ENCODE measurements at regions not wholly inside any gene's neighbourhood (a gene's known extent, or its start where the extent isn't known, plus 50 kb on each side); places are given as distances from the start of the nearest gene placed in this dataset.

GRCh38 chr14:104361101-104361591 is 218.4 kb upstream of the C14orf180 start:
- no peaks in the 10 kb centered on the region for H3K36me3 Mint-ChIP-seq
- DNase-seq (ENCODE audit: low spot score) (no peak), ATAC-seq (no peak)
- ChIA-PET POLR2A (no interaction called here), CTCF (interaction anchor here (0.6 to 1.0 kb wide), 2 partner anchors 19 kb away, joined by 3 read pairs; no protein-coding TSS in a partner anchor)
- H3K4me1 Mint-ChIP-seq = no peaks in the 10 kb centered on the region
- H3K27me3 Mint-ChIP-seq (ENCODE audit: low read depth) = no peaks in the 10 kb centered on the region
- no peak for TF ChIP-seq MLX (CRISPR knock-in tag; IDR thresholded peaks at IDR 0.05)
- TF ChIP-seq, protein P1, sequence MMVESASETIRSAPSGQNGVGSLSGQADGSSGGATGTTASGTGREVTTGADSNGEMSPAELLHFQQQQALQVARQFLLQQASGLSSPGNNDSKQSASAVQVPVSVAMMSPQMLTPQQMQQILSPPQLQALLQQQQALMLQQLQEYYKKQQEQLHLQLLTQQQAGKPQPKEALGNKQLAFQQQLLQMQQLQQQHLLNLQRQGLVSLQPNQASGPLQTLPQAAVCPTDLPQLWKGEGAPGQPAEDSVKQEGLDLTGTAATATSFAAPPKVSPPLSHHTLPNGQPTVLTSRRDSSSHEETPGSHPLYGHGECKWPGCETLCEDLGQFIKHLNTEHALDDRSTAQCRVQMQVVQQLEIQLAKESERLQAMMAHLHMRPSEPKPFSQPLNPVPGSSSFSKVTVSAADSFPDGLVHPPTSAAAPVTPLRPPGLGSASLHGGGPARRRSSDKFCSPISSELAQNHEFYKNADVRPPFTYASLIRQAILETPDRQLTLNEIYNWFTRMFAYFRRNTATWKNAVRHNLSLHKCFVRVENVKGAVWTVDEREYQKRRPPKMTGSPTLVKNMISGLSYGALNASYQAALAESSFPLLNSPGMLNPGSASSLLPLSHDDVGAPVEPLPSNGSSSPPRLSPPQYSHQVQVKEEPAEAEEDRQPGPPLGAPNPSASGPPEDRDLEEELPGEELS (CRISPR knock-in tag; IDR thresholded peaks at IDR 0.05) = no peak
- TF ChIP-seq SOX15 (CRISPR knock-in tag; IDR thresholded peaks at IDR 0.05) = no peak
- TF ChIP-seq, protein P2, sequence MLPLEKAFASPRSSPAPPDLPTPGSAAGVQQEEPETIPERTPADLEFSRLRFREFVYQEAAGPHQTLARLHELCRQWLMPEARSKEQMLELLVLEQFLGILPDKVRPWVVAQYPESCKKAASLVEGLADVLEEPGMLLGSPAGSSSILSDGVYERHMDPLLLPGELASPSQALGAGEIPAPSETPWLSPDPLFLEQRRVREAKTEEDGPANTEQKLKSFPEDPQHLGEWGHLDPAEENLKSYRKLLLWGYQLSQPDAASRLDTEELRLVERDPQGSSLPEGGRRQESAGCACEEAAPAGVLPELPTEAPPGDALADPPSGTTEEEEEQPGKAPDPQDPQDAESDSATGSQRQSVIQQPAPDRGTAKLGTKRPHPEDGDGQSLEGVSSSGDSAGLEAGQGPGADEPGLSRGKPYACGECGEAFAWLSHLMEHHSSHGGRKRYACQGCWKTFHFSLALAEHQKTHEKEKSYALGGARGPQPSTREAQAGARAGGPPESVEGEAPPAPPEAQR (CRISPR knock-in tag; IDR thresholded peaks at IDR 0.05) = no peak
- no peak for TF ChIP-seq TCF7 (CRISPR knock-in tag; IDR thresholded peaks at IDR 0.05; ENCODE audit: low read depth)
- TF ChIP-seq, protein P3, sequence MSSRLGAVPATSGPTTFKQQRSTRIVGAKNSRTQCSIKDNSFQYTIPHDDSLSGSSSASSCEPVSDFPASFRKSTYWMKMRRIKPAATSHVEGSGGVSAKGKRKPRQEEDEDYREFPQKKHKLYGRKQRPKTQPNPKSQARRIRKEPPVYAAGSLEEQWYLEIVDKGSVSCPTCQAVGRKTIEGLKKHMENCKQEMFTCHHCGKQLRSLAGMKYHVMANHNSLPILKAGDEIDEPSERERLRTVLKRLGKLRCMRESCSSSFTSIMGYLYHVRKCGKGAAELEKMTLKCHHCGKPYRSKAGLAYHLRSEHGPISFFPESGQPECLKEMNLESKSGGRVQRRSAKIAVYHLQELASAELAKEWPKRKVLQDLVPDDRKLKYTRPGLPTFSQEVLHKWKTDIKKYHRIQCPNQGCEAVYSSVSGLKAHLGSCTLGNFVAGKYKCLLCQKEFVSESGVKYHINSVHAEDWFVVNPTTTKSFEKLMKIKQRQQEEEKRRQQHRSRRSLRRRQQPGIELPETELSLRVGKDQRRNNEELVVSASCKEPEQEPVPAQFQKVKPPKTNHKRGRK (CRISPR knock-in tag; IDR thresholded peaks at IDR 0.05; ENCODE audit: borderline replicate concordance) = no peak
- TF ChIP-seq, protein P4, sequence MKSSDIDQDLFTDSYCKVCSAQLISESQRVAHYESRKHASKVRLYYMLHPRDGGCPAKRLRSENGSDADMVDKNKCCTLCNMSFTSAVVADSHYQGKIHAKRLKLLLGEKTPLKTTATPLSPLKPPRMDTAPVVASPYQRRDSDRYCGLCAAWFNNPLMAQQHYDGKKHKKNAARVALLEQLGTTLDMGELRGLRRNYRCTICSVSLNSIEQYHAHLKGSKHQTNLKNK (CRISPR knock-in tag; IDR thresholded peaks at IDR 0.05) = no peak
- TF ChIP-seq, protein P5, sequence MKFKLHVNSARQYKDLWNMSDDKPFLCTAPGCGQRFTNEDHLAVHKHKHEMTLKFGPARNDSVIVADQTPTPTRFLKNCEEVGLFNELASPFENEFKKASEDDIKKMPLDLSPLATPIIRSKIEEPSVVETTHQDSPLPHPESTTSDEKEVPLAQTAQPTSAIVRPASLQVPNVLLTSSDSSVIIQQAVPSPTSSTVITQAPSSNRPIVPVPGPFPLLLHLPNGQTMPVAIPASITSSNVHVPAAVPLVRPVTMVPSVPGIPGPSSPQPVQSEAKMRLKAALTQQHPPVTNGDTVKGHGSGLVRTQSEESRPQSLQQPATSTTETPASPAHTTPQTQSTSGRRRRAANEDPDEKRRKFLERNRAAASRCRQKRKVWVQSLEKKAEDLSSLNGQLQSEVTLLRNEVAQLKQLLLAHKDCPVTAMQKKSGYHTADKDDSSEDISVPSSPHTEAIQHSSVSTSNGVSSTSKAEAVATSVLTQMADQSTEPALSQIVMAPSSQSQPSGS (CRISPR knock-in tag; IDR thresholded peaks at IDR 0.05; ENCODE audit: borderline replicate concordance, low read depth) = no peak
- TF ChIP-seq, protein P6, sequence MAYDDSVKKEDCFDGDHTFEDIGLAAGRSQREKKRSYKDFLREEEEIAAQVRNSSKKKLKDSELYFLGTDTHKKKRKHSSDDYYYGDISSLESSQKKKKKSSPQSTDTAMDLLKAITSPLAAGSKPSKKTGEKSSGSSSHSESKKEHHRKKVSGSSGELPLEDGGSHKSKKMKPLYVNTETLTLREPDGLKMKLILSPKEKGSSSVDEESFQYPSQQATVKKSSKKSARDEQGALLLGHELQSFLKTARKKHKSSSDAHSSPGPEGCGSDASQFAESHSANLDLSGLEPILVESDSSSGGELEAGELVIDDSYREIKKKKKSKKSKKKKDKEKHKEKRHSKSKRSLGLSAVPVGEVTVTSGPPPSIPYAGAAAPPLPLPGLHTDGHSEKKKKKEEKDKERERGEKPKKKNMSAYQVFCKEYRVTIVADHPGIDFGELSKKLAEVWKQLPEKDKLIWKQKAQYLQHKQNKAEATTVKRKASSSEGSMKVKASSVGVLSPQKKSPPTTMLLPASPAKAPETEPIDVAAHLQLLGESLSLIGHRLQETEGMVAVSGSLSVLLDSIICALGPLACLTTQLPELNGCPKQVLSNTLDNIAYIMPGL (CRISPR knock-in tag; IDR thresholded peaks at IDR 0.05) = no peak
- no peak for TF ChIP-seq KAT7 (CRISPR knock-in tag; IDR thresholded peaks at IDR 0.05; ENCODE audit: borderline replicate concordance)
- no peak for TF ChIP-seq NFATC4 (CRISPR knock-in tag; IDR thresholded peaks at IDR 0.05)
- no peak for TF ChIP-seq ZNF317 (CRISPR knock-in tag; IDR thresholded peaks at IDR 0.05; ENCODE audit: borderline replicate concordance, low read depth)
- no peak for TF ChIP-seq SMAD3 (CRISPR knock-in tag; IDR thresholded peaks at IDR 0.05; ENCODE audit: borderline replicate concordance)
- TF ChIP-seq ELF4 (CRISPR knock-in tag; IDR thresholded peaks at IDR 0.05; ENCODE audit: low read depth) = no peak
- no peak for TF ChIP-seq EMX1 (CRISPR knock-in tag; IDR thresholded peaks at IDR 0.05)
- TF ChIP-seq NFE2L1 (CRISPR knock-in tag; IDR thresholded peaks at IDR 0.05) = no peak
- no peak for TF ChIP-seq MXD4 (CRISPR knock-in tag; IDR thresholded peaks at IDR 0.05; ENCODE audit: borderline replicate concordance)
- no peak for TF ChIP-seq ZNF263 (CRISPR knock-in tag; IDR thresholded peaks at IDR 0.05; ENCODE audit: low read depth)
- TF ChIP-seq JAZF1 (CRISPR knock-in tag; IDR thresholded peaks at IDR 0.05) = no peak
- TF ChIP-seq, protein P7, sequence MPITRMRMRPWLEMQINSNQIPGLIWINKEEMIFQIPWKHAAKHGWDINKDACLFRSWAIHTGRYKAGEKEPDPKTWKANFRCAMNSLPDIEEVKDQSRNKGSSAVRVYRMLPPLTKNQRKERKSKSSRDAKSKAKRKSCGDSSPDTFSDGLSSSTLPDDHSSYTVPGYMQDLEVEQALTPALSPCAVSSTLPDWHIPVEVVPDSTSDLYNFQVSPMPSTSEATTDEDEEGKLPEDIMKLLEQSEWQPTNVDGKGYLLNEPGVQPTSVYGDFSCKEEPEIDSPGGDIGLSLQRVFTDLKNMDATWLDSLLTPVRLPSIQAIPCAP (CRISPR knock-in tag; IDR thresholded peaks at IDR 0.05) = no peak
- no peak overlapping the region for H3K27ac Mint-ChIP-seq
- H3K9me3 Mint-ChIP-seq = peaks cover 6% of the 10 kb centered on the region
- H3K4me3 Mint-ChIP-seq = no peak overlapping the region

Measured in WTC11 (cell line).